Choroid plexus epithelial cell (primary cell): ENCODE measurements at regions not wholly inside any gene's neighbourhood (a gene's known extent, or its start where the extent isn't known, plus 50 kb on each side); places are given as distances from the start of the nearest gene placed in this dataset.
A peak's percentile ranks its signal among the peaks of the same experiment; 100 is the strongest.

Experiments used
- DNase-seq: peaks from one replicate; pipeline ENCODE4 v3.0.0-alpha.2; 2010; ENCODE audit warnings: low read depth
- H3K4me3 ChIP-seq: 2 replicates; pipeline ENCODE4 v1.5.1; 2011; ENCODE audit warnings: low read depth, mild to moderate bottlenecking, control low read depth, low read length, moderate library complexity
- CTCF ChIP-seq: conservative IDR thresholded peaks from 2 replicates; pipeline ENCODE4 v1.5.1; 2011; ENCODE audit warnings: low read depth, mild to moderate bottlenecking, control low read depth, inconsistent platforms, low read length, moderate library complexity

GRCh38 chr10:78933828-78934531, 134.8 kb upstream of the ZMIZ1 start:
- DNase-seq = no peak
- no peak overlapping the region for H3K4me3 ChIP-seq
- TF ChIP-seq CTCF = no peak

GRCh38 chr10:78934532-78934898, 134.3 kb upstream of the ZMIZ1 start:
- no peak for DNase-seq
- no peak overlapping the region for H3K4me3 ChIP-seq
- no peak for TF ChIP-seq CTCF

- no peak overlapping the region for H3K4me3 ChIP-seq
- TF ChIP-seq CTCF = no peak
- DNase-seq = no peak
Observed at GRCh38 chr10:78934994-78935602, 133.7 kb upstream of the ZMIZ1 start.

GRCh38 chr10:78935697-78936407, 132.9 kb upstream of the ZMIZ1 start:
- DNase-seq = no peak
- TF ChIP-seq CTCF = no peak
- no peak overlapping the region for H3K4me3 ChIP-seq

GRCh38 chr10:78936412-78937342, 132.1 kb upstream of the ZMIZ1 start:
- H3K4me3 ChIP-seq = no peak overlapping the region
- TF ChIP-seq CTCF = no peak
- no peak for DNase-seq

GRCh38 chr10:78937393-78937792, 131.4 kb upstream of the ZMIZ1 start:
- no peak for TF ChIP-seq CTCF
- DNase-seq = peak; percentile 39
- H3K4me3 ChIP-seq = no peak overlapping the region
